ENCODE measurements at regions not wholly inside any gene's neighbourhood (a gene's known extent, or its start where the extent isn't known, plus 50 kb on each side); places are given as distances from the start of the nearest gene placed in this dataset.
"Not testable (repeated sequence)": the region's sequence is repeated elsewhere in the genome, so short reads cannot be mapped to it uniquely, and the experiment has no call there.

DNA sequence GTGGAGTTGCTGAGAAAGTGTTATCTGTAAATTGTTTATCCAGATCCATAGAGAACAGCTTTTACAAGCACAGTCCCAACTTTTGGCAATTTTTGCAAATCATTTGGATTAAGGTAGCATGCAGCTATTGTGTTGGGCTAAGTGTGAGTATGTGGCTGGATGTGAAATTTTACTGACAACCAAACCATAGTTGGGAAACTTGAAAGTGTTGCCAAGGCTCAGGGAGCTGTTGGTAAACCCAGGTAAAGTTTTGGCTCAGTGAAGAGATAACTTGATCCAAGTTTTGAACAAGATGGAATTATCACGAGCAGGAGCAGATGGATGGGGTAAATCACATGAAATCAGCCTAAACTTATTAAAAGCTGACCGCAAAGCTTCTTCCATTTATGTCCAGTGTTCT, 90.0 kb upstream of the HES1 start:
- DNase-seq (ENCODE audit: low spot score) = no peak

- DNase-seq (ENCODE audit: low spot score) = no peak
Measured at GRCh38 chr3:194046531-194046930, 89.4 kb upstream of the HES1 start.

GRCh38 chr3:194046995-194047645, 88.8 kb upstream of the HES1 start:
- DNase-seq (ENCODE audit: low spot score) = peak; percentile 85

GRCh38 chr3:194049394-194049793, 86.6 kb upstream of the HES1 start:
- no peak for DNase-seq (ENCODE audit: low spot score)

GRCh38 chr3:194050782-194051320, 85.1 kb upstream of the HES1 start:
- DNase-seq (ENCODE audit: low spot score) = no peak

DNA sequence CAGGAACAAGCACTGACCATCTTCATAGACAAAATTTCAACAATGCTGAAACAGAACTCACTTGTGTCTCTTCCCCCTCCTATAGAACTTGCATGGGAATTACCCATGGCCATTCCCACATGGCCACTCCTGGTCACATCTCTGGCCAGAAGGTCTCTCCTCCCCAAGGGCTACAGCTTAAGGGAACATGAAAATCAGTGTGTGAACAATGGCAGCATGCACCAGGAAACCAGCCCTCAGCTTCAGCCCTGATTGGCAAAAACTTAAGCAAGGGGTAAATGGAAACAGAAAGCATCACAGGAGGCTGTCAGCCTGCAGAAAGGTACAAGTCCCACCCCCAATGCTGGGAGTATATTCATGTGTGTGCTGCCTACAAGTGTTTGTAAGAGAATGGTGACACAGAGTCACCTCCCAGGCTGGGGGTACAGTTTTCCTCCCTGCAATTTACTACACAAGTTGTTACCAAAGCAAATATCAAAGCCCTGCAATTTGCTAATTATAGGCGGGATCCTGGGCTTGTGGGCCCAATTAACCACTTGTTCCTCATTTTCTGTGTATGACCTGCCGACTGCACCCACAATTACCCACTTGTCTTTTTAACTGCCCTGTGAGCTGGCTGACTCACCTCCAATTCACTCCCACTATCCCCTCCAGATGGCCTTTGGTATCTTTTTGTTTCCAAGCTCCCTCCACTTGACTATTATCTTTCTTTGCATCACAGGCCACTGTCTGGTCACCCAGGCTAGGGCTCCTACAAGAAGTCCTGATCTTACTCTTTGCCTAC, 84.4 kb upstream of the HES1 start:
- no peak for DNase-seq (ENCODE audit: low spot score)

- DNase-seq (ENCODE audit: low spot score) = no peak
Measured at GRCh38 chr3:194053136-194053535, 82.8 kb upstream of the HES1 start.

- DNase-seq (ENCODE audit: low spot score) = no peak
Measured at GRCh38 chr3:194054016-194054415, 81.9 kb upstream of the HES1 start.

DNA sequence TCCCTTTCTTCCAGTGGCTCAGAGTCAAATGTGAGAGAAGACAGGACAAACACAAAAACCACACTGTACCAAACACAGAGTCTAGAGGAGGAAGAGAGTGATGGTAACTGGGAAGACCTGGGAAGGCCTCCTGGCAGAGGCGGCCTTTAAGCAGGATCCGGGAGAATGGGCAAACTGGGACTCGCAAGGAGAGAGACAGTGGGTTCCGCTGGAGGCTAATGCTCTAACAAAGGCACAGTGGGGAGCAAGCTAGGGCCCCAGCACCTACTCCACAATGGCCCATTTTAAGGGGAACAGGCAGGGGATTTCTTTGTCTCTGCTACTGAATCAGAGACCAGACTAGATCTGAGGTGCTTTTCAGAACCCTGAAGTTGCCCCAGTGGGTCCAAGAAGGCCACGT, 81.4 kb upstream of the HES1 start:
- DNase-seq (ENCODE audit: low spot score) = no peak

- no peak for DNase-seq (ENCODE audit: low spot score)
Measured at GRCh38 chr3:194054961-194055360, 81.0 kb upstream of the HES1 start.

GRCh38 chr3:194056323-194056722, 79.6 kb upstream of the HES1 start:
- DNase-seq (ENCODE audit: low spot score) = not testable (repeated sequence)

GRCh38 chr3:194056731-194057415, 79.1 kb upstream of the HES1 start:
- DNase-seq (ENCODE audit: low spot score) = no peak

- DNase-seq (ENCODE audit: low spot score) = no peak
Measured at GRCh38 chr3:194057570-194058188, 78.3 kb upstream of the HES1 start.

- peak; percentile 51 for DNase-seq (ENCODE audit: low spot score)
Measured at GRCh38 chr3:194058189-194058571, 77.8 kb upstream of the HES1 start.

DNA sequence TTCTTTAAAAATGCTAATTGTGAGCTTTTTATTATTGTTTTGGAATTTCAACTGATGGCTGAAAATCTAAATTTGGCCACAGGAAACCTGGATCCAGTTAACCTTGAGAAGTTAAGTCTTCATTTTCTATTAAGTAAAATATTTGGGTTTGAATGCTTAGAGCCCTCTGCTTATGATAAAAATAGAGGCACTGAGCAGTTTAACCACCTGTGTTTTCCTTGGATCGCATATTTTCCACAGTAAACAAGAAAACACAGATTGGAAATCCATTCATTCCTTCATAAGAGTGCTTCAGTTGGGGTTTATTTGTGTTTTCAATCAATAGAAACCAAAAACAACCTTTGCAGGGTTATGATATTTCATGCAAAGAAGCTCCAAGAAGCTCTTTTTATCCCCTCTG, 77.2 kb upstream of the HES1 start:
- no peak for DNase-seq (ENCODE audit: low spot score)

GRCh38 chr3:194061421-194062030, 74.4 kb upstream of the HES1 start:
- DNase-seq (ENCODE audit: low spot score) = no peak

DNA sequence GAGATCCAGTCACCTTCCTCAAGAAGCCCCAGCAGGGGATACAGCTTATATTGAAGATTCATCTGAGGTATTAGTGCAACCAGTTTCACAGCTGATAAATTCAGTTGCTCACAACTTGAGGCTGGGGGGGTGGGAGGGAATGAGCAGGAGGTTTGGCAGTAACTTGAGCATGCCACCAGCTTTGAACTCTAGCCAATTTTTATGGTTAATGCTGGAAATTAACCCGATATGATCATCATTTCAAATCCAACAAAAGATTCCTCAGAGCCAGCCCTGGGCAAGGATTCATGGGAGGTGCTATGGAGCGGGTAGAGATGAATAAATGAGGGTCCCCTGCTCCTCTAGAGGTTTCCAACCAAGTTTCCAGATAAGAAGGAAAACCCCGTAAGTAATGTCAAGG, 73.1 kb upstream of the HES1 start:
- DNase-seq (ENCODE audit: low spot score) = no peak

DNA sequence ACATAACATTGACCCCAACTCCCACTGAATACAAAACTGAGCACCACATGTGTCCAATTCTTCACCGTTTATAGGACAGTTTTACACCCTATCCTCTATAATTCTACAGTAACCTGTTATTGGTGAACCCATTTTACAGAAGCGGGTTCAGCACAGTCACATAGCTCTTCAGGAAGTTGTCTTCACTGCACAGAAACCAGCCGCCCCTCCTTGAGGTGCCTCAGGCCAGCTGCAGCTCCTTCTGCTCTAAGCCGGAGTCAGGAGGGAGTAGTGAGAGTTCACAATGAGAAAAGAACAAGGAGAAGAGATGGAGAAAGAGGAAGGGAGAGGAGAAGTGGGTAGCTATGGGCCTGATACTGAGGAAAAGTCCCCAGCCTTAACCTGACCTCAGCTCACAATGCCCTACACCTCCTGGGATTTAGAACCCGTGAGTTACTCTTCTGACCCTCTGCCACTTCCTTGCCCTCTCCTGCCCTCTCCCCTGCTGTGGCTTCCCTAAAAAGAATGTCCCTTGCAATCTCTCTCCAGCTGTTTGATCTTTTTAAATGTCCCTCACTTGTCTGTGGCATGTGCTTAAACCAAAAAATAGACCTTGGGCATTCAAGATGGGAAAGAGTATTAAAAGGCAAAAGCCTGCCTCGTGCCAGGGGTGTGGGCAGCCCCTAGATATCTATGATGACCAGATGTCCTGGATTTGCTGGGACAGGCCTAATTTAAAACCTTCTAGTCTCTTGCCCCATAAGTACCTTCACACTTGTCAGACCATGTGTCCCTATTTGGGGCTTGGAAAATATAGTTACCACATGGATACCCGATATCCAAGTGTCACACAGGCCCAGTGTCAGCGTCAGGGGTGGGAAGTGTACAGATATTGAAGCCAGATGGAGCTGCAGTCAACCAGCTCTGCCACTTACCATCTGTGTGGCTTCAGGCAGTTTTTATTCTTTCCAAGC, 71.3 kb upstream of the HES1 start:
- DNase-seq (ENCODE audit: low spot score) = no peak

GRCh38 chr3:194067327-194067726, 68.6 kb upstream of the HES1 start:
- DNase-seq (ENCODE audit: low spot score) = not testable (repeated sequence)

GRCh38 chr3:194067949-194068362, 68.0 kb upstream of the HES1 start:
- DNase-seq (ENCODE audit: low spot score) = no peak
